Natural killer cell (primary cell): ENCODE measurements at regions not wholly inside any gene's neighbourhood (a gene's known extent, or its start where the extent isn't known, plus 50 kb on each side); places are given as distances from the start of the nearest gene placed in this dataset.

Source experiments
- ATAC-seq, 3 donors: fragments of 150-1000 bp in 2 of 3; fragments of 200-7000 bp in 1 of 3; cut with Tn5 transposase; 1 replicate in 1 of 3; 2 replicates in 2 of 3; pipeline ENCODE4 v1.10.0; 2021; ENCODE audit warnings: mild to moderate bottlenecking in 2 of 3, moderate library complexity in 2 of 3
- DNase-seq, 2 donors: peaks; one replicate each; pipeline versions ENCODE4 v3.0.0 to v3.0.0-alpha.2; 2013 to 2021; ENCODE audit warnings: mixed read lengths in 1 of 2
- H3K27ac ChIP-seq: one replicate; pipeline ENCODE4 v1.5.1; 2013; ENCODE audit warnings: mild to moderate bottlenecking, low read length
- H3K27me3 ChIP-seq: one replicate; pipeline ENCODE4 v1.6.1; 2013; ENCODE audit warnings: low read length; ENCODE audit not compliant: control insufficient read depth, insufficient read depth
- H3K36me3 ChIP-seq: one replicate; pipeline ENCODE4 v1.6.1; 2013; ENCODE audit warnings: low read length; ENCODE audit not compliant: control insufficient read depth, insufficient read depth
- H3K4me1 ChIP-seq: one replicate; pipeline ENCODE4 v1.6.1; 2013; ENCODE audit warnings: low read length; ENCODE audit not compliant: control insufficient read depth, insufficient read depth
- H3K4me3 ChIP-seq: one replicate; pipeline ENCODE4 v1.5.1; 2013; ENCODE audit warnings: low read length
- H3K9me3 ChIP-seq: one replicate; pipeline ENCODE4 v1.6.1; 2013; ENCODE audit warnings: low read length; ENCODE audit not compliant: control insufficient read depth, insufficient read depth
- H3K27ac Mint-ChIP-seq, 2 donors: one replicate each; pipeline ENCODE4 v1.8.0; 2022; ENCODE audit warnings: mild to moderate bottlenecking in 2 of 2, mixed read lengths in 2 of 2, moderate library complexity in 1 of 2
- H3K27me3 Mint-ChIP-seq, 2 donors: one replicate each; pipeline ENCODE4 v1.8.0; 2022; ENCODE audit warnings: low read depth in 2 of 2, mixed read lengths in 2 of 2
- H3K36me3 Mint-ChIP-seq: one replicate; pipeline ENCODE4 v1.8.0; 2022; ENCODE audit warnings: mixed read lengths
- H3K4me1 Mint-ChIP-seq, 2 donors: one replicate each; pipeline ENCODE4 v1.8.0; 2022; ENCODE audit warnings: mixed read lengths in 2 of 2
- H3K4me3 Mint-ChIP-seq: one replicate; pipeline ENCODE4 v1.8.0; 2022; ENCODE audit warnings: mild to moderate bottlenecking, moderate library complexity, mixed read lengths
- H3K9me3 Mint-ChIP-seq, 2 donors: one replicate each; pipeline ENCODE4 v1.8.0; 2022; ENCODE audit warnings: mixed read lengths in 2 of 2
- CTCF ChIP-seq: fragments of 200-600 bp; IDR thresholded peaks from one replicate; pipeline ENCODE4 v1.8.0; 2022; ENCODE audit warnings: antibody characterized with exemption
- WGBS: methylation state at CpG from one replicate; pipeline ENCODE4 v1.1.7; 2013; ENCODE audit warnings: missing lambda C conversion rate; ENCODE audit not compliant: insufficient coverage; 5-methylcytosine and 5-hydroxymethylcytosine counted together
- intact Hi-C: fragments of 100-400 bp; cut with micrococcal nuclease; formaldehyde crosslinking; loops from one replicate; pipeline ENCODE4 v1.14.2; 2022

- Mint-ChIP-seq H3K27ac (no peak overlapping the region), H3K4me1 (no peaks in the 10 kb centered on the region), H3K4me3 (no peak overlapping the region), H3K27me3 (peaks cover 2 to 9% of the 10 kb centered on the region in 2 donors), H3K9me3 (peaks cover 0 to 3% of the 10 kb centered on the region in 2 donors), H3K36me3 (no peaks in the 10 kb centered on the region)
- TF ChIP-seq CTCF, result no peak
- 100% methylated on average over 1 of the region's 2 CpGs for WGBS
- no peak for ATAC-seq
- Histone ChIP-seq H3K27me3 (no peaks in the 10 kb centered on the region), H3K4me1 (no peaks in the 10 kb centered on the region), H3K4me3 (no peak overlapping the region), H3K27ac (no peak overlapping the region), H3K9me3 (no peaks in the 10 kb centered on the region), H3K36me3 (no peaks in the 10 kb centered on the region)
- intact Hi-C loops, result no loop called here
- no peak for DNase-seq
Measured at GRCh38 chr4:145351162-145351561, 130.5 kb upstream of the SMAD1 start.

GRCh38 chr4:145348291-145348690 is 133.4 kb upstream of the SMAD1 start:
- H3K27ac ChIP-seq, result no peak overlapping the region
- no peak for TF ChIP-seq CTCF
- H3K9me3 ChIP-seq, result no peaks in the 10 kb centered on the region
- Mint-ChIP-seq H3K4me1 (no peaks in the 10 kb centered on the region), H3K27ac (no peak overlapping the region), H3K27me3 (peaks cover 2 to 9% of the 10 kb centered on the region in 2 donors), H3K36me3 (no peaks in the 10 kb centered on the region), H3K9me3 (no peaks in the 10 kb centered on the region), H3K4me3 (no peak overlapping the region)
- H3K4me3 ChIP-seq, result no peak overlapping the region
- no peaks in the 10 kb centered on the region for H3K4me1 ChIP-seq
- no peaks in the 10 kb centered on the region for H3K36me3 ChIP-seq
- ATAC-seq, result no peak
- WGBS, result 87% methylated on average over 4 of the region's 4 CpGs
- no peaks in the 10 kb centered on the region for H3K27me3 ChIP-seq
- intact Hi-C loops, result no loop called here
- DNase-seq, result no peak

GRCh38 chr4:145347684-145348083 is 134.0 kb upstream of the SMAD1 start:
- Histone ChIP-seq H3K27ac (no peak overlapping the region), H3K4me3 (no peak overlapping the region), H3K4me1 (no peaks in the 10 kb centered on the region), H3K9me3 (no peaks in the 10 kb centered on the region), H3K36me3 (no peaks in the 10 kb centered on the region), H3K27me3 (no peaks in the 10 kb centered on the region)
- Mint-ChIP-seq H3K27me3 (peaks cover 2 to 9% of the 10 kb centered on the region in 2 donors), H3K36me3 (no peaks in the 10 kb centered on the region), H3K4me3 (no peak overlapping the region), H3K4me1 (no peaks in the 10 kb centered on the region), H3K27ac (no peak overlapping the region), H3K9me3 (no peaks in the 10 kb centered on the region)
- 55% methylated on average over 3 of the region's 5 CpGs for WGBS
- TF ChIP-seq CTCF, result no peak
- no peak for DNase-seq
- intact Hi-C loops, result no loop called here
- no peak for ATAC-seq

- no peaks in the 10 kb centered on the region for H3K9me3 ChIP-seq
- Mint-ChIP-seq H3K9me3 (no peaks in the 10 kb centered on the region), H3K27me3 (peaks cover 0 to 9% of the 10 kb centered on the region in 2 donors), H3K4me1 (no peaks in the 10 kb centered on the region), H3K36me3 (no peaks in the 10 kb centered on the region), H3K27ac (no peak overlapping the region), H3K4me3 (no peak overlapping the region)
- no peak for TF ChIP-seq CTCF
- H3K4me3 ChIP-seq, result no peak overlapping the region
- H3K36me3 ChIP-seq, result no peaks in the 10 kb centered on the region
- H3K27ac ChIP-seq, result no peak overlapping the region
- H3K4me1 ChIP-seq, result no peaks in the 10 kb centered on the region
- DNase-seq (no peak), ATAC-seq (no peak)
- intact Hi-C loops, result no loop called here
- H3K27me3 ChIP-seq, result no peaks in the 10 kb centered on the region
- WGBS, result 94% methylated on average over 20 of the region's 25 CpGs
Measured at GRCh38 chr4:145346081-145346480, 135.6 kb upstream of the SMAD1 start.
